22Rv1 (cell line): ENCODE measurements at regions not wholly inside any gene's neighbourhood (a gene's known extent, or its start where the extent isn't known, plus 50 kb on each side); places are given as distances from the start of the nearest gene placed in this dataset.

Experiments used
- H3K27ac ChIP-seq: fragments of 450-650 bp; 2 replicates; pipeline ENCODE4 v1.5.1; 2017
- ZFX ChIP-seq: fragments of 450-650 bp; IDR thresholded peaks from 2 replicates; pipeline ENCODE4 v1.6.1; 2017; ENCODE audit warnings: antibody characterized with exemption, borderline replicate concordance
- TF ChIP-seq, protein P1 (sequence below): fragments of 450-650 bp; IDR thresholded peaks from 2 replicates; pipeline ENCODE4 v1.5.1; 2017; ENCODE audit warnings: mild to moderate bottlenecking

DNA sequence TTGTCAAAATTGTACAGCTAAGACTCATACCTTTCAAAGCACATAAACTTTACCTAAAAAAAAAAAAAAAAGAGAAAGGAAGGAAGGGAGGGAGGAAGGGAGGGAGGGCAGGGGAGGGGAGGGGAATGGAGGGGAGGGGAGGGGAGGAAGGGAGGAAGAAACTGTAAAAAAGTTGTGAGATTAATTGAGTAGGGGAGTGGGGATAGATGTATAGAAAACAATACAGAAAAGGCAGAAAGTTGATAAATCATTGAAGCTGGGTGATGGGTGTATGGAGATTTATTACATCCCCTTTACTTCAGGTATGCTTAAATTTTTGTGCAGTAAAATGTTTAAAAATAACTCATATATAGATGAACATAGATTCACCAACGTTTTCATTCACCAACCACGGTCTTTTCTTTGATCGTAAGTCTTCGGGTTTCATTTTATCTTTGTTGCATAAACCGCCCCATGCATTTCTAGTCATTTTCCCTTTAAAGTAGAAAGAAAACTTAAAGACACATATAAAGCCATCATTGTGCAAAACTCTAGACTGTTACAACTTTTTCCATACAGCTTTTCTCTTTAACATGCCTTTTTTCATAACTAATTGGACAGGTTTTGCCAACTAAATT, 191.2 kb upstream of the KRR1 start:
- H3K27ac ChIP-seq = no peak overlapping the region
- no peak for TF ChIP-seq ZFX
- TF ChIP-seq, protein P1, sequence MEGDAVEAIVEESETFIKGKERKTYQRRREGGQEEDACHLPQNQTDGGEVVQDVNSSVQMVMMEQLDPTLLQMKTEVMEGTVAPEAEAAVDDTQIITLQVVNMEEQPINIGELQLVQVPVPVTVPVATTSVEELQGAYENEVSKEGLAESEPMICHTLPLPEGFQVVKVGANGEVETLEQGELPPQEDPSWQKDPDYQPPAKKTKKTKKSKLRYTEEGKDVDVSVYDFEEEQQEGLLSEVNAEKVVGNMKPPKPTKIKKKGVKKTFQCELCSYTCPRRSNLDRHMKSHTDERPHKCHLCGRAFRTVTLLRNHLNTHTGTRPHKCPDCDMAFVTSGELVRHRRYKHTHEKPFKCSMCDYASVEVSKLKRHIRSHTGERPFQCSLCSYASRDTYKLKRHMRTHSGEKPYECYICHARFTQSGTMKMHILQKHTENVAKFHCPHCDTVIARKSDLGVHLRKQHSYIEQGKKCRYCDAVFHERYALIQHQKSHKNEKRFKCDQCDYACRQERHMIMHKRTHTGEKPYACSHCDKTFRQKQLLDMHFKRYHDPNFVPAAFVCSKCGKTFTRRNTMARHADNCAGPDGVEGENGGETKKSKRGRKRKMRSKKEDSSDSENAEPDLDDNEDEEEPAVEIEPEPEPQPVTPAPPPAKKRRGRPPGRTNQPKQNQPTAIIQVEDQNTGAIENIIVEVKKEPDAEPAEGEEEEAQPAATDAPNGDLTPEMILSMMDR = no peak

DNA sequence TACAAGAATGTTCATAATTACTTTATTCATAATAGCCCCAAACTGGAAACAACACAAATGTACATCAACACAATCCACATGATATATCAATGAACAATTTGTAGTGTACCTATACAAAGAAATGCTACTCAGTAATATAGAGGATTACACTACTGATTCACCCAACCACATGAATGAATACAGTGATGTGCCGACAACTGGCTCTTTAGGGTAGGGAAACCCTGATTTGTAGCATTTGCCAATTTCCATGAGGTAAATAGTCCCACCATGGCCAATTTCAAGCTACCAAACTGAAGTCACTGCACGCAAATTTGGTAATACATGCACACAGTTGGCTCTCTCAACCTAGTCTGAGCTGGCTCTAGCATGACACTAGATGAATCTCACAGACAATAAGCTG, 190.4 kb upstream of the KRR1 start:
- no peak for TF ChIP-seq ZFX
- TF ChIP-seq, protein P1 = no peak
- H3K27ac ChIP-seq = no peak overlapping the region

DNA sequence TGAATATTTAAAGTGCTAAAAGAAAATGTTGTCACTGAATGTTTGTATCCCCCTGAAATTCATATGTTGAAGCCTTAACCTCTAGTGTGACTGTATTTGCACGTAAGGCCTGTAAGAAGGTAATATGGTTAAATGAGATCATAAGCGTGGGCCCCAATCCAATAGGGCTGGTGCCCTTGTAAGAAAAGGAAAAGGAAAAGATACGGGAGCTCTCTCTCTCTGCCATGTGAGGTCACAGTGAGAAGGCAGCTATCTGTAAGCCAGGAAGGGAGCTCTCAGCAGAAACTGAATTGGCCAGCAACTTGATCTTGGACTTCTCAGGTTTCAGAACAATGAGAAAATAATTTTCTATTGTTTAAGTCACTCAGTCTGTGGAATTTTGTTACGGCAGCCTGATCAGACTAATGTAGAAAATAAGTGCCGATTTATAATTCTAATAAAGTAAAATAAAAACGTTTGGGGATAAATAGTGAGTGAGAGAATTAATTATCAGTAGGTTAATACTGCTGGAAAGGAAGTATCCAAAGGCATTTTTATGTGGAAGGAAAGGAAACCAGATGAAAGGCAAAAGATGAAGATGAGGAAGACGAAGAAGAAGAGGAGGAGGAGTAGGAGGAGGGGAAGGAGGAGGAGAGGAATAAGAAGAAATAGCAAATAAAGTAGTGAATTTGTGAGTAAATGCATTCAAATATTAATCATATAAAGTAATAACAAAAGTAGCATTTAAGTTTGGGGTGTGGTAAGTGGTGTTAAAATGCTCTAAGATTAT, 188.5 kb upstream of the KRR1 start:
- no peak overlapping the region for H3K27ac ChIP-seq

DNA sequence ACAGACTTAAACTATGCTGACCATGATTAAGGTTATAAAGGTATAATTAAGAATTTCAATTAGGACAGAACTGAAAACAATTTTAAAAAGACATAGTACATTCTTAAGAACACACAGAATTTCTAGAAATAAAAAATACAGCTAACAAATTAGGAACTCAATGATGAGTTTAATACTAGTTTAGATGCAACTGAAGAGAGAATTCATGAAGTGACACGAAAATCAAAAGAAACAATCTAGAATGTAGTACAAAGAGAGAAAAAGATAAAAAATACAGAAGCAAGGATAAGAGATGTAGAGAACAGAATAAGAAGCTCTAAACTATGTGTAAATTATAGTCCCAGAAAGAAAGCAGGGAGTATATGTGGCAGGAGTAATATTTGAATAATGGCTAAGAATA, 187.8 kb upstream of the KRR1 start:
- H3K27ac ChIP-seq = no peak overlapping the region
- TF ChIP-seq, protein P1 = no peak
- no peak for TF ChIP-seq ZFX

More for the DNA sequence above, 188.5 kb upstream of the KRR1 start:
- TF ChIP-seq ZFX = no peak
- TF ChIP-seq, protein P1 = no peak

DNA sequence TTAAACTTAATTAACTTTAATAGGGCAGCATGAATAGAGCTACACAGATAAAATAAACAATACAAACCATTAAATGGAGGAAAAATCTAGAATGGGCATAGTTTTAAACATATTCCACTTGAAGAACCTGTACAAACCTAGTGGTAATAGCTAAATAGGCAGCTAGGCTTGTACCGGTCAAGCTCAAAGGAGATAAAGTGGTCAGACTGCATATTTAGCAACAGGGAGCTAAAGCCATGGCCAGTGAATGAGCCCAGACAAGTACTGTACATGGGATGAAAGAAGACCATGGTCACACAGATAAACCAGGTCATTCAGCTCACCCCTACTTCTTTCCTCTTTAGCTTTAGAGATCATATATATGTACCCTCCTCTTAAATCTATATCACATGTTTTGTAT, 186.6 kb upstream of the KRR1 start:
- H3K27ac ChIP-seq = no peak overlapping the region
- TF ChIP-seq, protein P1 = no peak
- no peak for TF ChIP-seq ZFX

DNA sequence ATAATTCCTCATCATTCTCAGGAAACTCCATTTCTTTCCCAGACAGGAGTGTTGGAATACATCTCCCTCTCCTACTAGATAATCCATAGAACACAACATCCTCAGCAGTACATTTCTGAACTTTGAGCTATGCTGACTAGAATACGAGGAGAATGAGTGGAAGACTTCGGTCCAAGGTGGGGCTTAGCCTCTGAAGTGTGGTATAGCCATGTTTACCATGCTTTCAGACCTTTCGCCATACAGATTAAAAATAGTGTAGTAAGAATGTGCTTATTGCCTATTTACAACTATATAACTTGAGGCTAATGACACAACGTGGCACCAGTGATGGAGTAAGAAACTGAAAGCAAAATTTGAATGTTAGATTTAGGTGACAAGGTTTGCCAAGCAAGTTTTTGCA, 184.5 kb upstream of the KRR1 start:
- no peak overlapping the region for H3K27ac ChIP-seq

More for the DNA sequence above, 184.5 kb upstream of the KRR1 start:
- TF ChIP-seq, protein P1 = no peak
- TF ChIP-seq ZFX = no peak
